ENCODE measurements at regions not wholly inside any gene's neighbourhood (a gene's known extent, or its start where the extent isn't known, plus 50 kb on each side); places are given as distances from the start of the nearest gene placed in this dataset.

- TF ChIP-seq POLR2AphosphoS5 (IDR thresholded peaks at IDR 0.05) (no peak), POLR2A (IDR thresholded peaks at IDR 0.05) (no peak)
- TF ChIP-seq, protein P1, sequence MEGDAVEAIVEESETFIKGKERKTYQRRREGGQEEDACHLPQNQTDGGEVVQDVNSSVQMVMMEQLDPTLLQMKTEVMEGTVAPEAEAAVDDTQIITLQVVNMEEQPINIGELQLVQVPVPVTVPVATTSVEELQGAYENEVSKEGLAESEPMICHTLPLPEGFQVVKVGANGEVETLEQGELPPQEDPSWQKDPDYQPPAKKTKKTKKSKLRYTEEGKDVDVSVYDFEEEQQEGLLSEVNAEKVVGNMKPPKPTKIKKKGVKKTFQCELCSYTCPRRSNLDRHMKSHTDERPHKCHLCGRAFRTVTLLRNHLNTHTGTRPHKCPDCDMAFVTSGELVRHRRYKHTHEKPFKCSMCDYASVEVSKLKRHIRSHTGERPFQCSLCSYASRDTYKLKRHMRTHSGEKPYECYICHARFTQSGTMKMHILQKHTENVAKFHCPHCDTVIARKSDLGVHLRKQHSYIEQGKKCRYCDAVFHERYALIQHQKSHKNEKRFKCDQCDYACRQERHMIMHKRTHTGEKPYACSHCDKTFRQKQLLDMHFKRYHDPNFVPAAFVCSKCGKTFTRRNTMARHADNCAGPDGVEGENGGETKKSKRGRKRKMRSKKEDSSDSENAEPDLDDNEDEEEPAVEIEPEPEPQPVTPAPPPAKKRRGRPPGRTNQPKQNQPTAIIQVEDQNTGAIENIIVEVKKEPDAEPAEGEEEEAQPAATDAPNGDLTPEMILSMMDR (IDR thresholded peaks at IDR 0.05) = no peak
- Histone ChIP-seq H3K4me3 (no peak overlapping the region), H3K27me3 (peaks cover 0 to 7% of the 10 kb centered on the region in 2 donors), H3K27ac (no peak overlapping the region), H3K9me3 (no peaks in the 10 kb centered on the region), H3K4me1 (no peaks in the 10 kb centered on the region), H3K36me3 (no peaks in the 10 kb centered on the region)
- intact Hi-C loops (cut with DNase I; ENCODE audit: low total_unique reads) = no loop called here
- no peak for DNase-seq (ENCODE audit: low spot score in 2 of 2)
Observed at GRCh38 chr4:8796096-8796495, 75.5 kb downstream of the HMX1 start.

DNA sequence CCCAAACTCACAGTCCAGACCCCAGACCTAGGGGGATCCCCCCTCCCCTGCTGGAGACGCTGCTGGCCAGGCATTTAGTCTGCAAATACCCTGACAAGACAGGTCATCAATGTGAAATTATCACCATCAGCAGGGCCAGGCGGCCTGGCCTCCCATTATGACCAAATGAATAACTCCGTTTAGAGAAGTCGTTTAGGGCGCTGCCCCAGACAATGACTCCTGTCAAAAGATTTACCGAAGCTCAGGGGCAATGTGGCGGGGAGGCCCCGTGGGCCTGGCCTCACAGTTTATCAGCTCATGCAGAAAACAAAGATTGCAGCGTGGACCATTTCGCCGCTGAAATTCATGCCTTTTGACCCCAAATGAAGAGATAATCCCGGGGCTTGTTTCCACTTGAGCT lies 76.5 kb downstream of the HMX1 start:
- TF ChIP-seq, protein P1 (IDR thresholded peaks at IDR 0.05) = no peak
- TF ChIP-seq POLR2A (IDR thresholded peaks at IDR 0.05) (no peak), POLR2AphosphoS5 (IDR thresholded peaks at IDR 0.05) (no peak)
- Histone ChIP-seq H3K9me3 (no peaks in the 10 kb centered on the region), H3K36me3 (no peaks in the 10 kb centered on the region), H3K27me3 (peaks cover 0 to 15% of the 10 kb centered on the region in 2 donors), H3K4me1 (no peaks in the 10 kb centered on the region), H3K4me3 (no peak overlapping the region), H3K27ac (no peak overlapping the region)
- no peak for DNase-seq (ENCODE audit: low spot score in 2 of 2)
- intact Hi-C loops (cut with DNase I; ENCODE audit: low total_unique reads) = no loop called here

GRCh38 chr4:8794491-8794890 lies 77.1 kb downstream of the HMX1 start:
- no peak for DNase-seq (ENCODE audit: low spot score in 2 of 2)
- Histone ChIP-seq H3K27ac (no peak overlapping the region), H3K4me1 (no peaks in the 10 kb centered on the region), H3K27me3 (peaks cover 0 to 21% of the 10 kb centered on the region in 2 donors), H3K36me3 (no peaks in the 10 kb centered on the region), H3K9me3 (no peaks in the 10 kb centered on the region), H3K4me3 (no peak overlapping the region)
- intact Hi-C loops (cut with DNase I; ENCODE audit: low total_unique reads) = no loop called here
- TF ChIP-seq POLR2AphosphoS5 (IDR thresholded peaks at IDR 0.05) (no peak), POLR2A (IDR thresholded peaks at IDR 0.05) (no peak)
- TF ChIP-seq, protein P1 (IDR thresholded peaks at IDR 0.05) = no peak

- TF ChIP-seq POLR2A (IDR thresholded peaks at IDR 0.05) (no peak), POLR2AphosphoS5 (IDR thresholded peaks at IDR 0.05) (no peak)
- TF ChIP-seq, protein P1 (IDR thresholded peaks at IDR 0.05) = no peak
- DNase-seq (ENCODE audit: low spot score in 2 of 2) = no peak
- Histone ChIP-seq H3K27me3 (peaks cover 0 to 29% of the 10 kb centered on the region in 2 donors), H3K9me3 (no peaks in the 10 kb centered on the region), H3K36me3 (no peaks in the 10 kb centered on the region), H3K27ac (no peak overlapping the region), H3K4me1 (no peaks in the 10 kb centered on the region), H3K4me3 (no peak overlapping the region)
- intact Hi-C loops (cut with DNase I; ENCODE audit: low total_unique reads) = no loop called here
Observed at GRCh38 chr4:8793571-8794160, 78.0 kb downstream of the HMX1 start.

DNA sequence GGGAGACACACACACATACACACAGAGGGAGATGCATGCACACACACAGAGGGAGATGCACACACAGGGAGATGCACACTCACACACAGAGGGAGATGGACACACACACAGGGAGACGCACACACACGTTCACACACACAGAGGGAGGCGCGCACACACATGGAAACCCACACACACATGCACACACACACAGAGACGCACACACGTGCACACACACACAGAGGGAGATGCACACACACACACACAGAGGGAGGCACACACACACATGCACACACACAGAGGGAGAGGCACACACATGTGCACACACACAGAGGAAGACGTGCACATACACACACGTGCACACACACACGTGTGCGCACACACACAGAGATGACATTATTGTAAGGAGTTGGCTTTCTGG lies 79.1 kb downstream of the HMX1 start:
- H3K27me3 ChIP-seq = peaks cover 0 to 37% of the 10 kb centered on the region in 2 donors

More for the DNA sequence above, 79.1 kb downstream of the HMX1 start:
- H3K36me3 ChIP-seq = no peaks in the 10 kb centered on the region
- DNase-seq (ENCODE audit: low spot score in 2 of 2) = no peak
- no peaks in the 10 kb centered on the region for H3K4me1 ChIP-seq
- intact Hi-C loops (cut with DNase I; ENCODE audit: low total_unique reads) = no loop called here
- H3K4me3 ChIP-seq = no peak overlapping the region
- H3K27ac ChIP-seq = no peak overlapping the region
- no peaks in the 10 kb centered on the region for H3K9me3 ChIP-seq
- no peak for TF ChIP-seq POLR2A (IDR thresholded peaks at IDR 0.05)
- no peak for TF ChIP-seq POLR2AphosphoS5 (IDR thresholded peaks at IDR 0.05)

Measured in breast epithelium (tissue), 4 donors.